Suprapubic skin (tissue), 4 donors: ENCODE measurements at regions not wholly inside any gene's neighbourhood (a gene's known extent, or its start where the extent isn't known, plus 50 kb on each side); places are given as distances from the start of the nearest gene placed in this dataset.
"Not testable (repeated sequence)": the region's sequence is repeated elsewhere in the genome, so short reads cannot be mapped to it uniquely, and the experiment has no call there.

ENCODE experiments used
- EP300 ChIP-seq: sonication (generic); formaldehyde crosslinking; IDR thresholded peaks from one replicate; pipeline ENCODE4 v1.6.1; 2017; ENCODE audit warnings: antibody characterized with exemption
- POLR2A ChIP-seq, 2 donors: fragments of 450-650 bp; IDR thresholded peaks; one replicate each; pipeline ENCODE4 v1.6.1; 2017; ENCODE audit warnings: antibody characterized with exemption in 2 of 2, mild to moderate bottlenecking in 2 of 2, moderate library complexity in 2 of 2
- POLR2AphosphoS5 ChIP-seq, 3 donors: sonication (generic); formaldehyde crosslinking; IDR thresholded peaks; one replicate each; pipeline ENCODE4 v1.6.1; 2017; ENCODE audit warnings: antibody characterized with exemption in 3 of 3
- TF ChIP-seq, protein P1 (sequence below), 2 donors: fragments of 200-600 bp in 1 of 2; fragments of 450-650 bp in 1 of 2; sonication (generic) in 1 of 2; IDR thresholded peaks; one replicate each; pipeline ENCODE4 v1.5.1; 2016 to 2019; ENCODE audit warnings: antibody characterized with exemption in 2 of 2, mild to moderate bottlenecking in 1 of 2, moderate library complexity in 1 of 2

DNA sequence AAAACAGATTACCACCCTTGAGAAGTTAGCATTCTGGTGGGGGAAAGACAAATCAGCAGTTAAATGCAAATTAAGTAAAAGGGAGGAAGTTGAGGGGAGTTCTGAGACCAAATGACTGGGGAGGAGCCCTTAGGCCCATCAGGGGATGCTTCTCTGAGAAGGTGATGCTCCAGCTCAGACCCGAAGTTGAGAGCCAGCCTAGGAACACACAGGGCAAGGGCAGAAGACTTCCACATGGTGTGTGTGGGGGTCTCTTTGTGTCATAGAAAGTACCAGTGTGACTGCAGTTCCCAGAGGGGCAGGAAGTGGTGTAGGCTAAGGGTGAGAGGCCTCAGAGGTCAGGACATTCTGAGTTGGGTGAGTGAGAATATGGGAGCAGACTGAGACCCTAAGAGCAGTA lies 137.3 kb downstream of the KLRB1 start:
- TF ChIP-seq, protein P1, sequence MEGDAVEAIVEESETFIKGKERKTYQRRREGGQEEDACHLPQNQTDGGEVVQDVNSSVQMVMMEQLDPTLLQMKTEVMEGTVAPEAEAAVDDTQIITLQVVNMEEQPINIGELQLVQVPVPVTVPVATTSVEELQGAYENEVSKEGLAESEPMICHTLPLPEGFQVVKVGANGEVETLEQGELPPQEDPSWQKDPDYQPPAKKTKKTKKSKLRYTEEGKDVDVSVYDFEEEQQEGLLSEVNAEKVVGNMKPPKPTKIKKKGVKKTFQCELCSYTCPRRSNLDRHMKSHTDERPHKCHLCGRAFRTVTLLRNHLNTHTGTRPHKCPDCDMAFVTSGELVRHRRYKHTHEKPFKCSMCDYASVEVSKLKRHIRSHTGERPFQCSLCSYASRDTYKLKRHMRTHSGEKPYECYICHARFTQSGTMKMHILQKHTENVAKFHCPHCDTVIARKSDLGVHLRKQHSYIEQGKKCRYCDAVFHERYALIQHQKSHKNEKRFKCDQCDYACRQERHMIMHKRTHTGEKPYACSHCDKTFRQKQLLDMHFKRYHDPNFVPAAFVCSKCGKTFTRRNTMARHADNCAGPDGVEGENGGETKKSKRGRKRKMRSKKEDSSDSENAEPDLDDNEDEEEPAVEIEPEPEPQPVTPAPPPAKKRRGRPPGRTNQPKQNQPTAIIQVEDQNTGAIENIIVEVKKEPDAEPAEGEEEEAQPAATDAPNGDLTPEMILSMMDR (IDR thresholded peaks at IDR 0.05) = not testable (repeated sequence)
- TF ChIP-seq POLR2A (IDR thresholded peaks at IDR 0.05); POLR2AphosphoS5 (IDR thresholded peaks at IDR 0.05); EP300: not testable (repeated sequence)
